LHCN-M2 (cell line): ENCODE measurements at regions not wholly inside any gene's neighbourhood (a gene's known extent, or its start where the extent isn't known, plus 50 kb on each side); places are given as distances from the start of the nearest gene placed in this dataset.

ENCODE experiments used
- DNase-seq: peaks from one replicate; pipeline ENCODE4 v3.0.0-alpha.2; 2012; ENCODE audit warnings: low read depth

DNA sequence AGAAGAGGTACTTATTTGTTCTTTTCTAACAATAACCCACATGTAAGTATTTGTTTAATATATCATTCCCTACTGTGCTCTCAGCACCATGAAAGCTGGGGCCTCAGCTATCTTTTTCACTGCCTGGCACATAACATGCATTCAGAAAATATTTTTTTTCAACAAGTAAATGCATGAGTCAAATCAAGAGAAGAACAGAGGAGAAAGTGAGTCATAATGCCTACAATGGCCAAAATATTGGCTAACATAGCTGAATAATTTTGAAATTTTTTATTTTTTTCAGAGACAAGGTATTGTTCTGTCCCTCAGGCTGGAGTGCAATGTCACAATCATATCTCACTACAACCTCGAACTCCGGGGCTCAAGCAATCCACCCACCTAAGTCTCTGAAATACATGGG is 252.2 kb upstream of the ADAMTS5 start:
- DNase-seq, result peak; percentile 73

DNA sequence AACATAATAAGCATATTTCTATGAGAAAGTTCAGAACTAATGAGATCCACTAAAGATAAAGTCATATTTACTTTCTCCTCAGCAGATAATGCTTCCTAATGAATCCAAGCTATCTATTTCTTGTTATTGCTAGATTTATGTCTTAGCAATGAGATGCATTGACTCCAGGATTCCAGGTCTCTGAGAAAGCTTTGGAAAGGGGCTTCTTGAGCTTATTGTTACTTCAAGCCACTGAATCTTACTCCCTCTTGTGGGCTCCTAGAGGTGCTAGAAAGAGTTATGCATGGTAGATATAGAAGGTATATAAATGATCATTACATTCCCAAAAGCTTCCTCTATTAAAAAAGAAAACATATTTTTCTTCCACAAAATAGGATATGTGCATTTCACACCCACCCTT is 246.4 kb upstream of the ADAMTS5 start:
- peak; percentile 45 for DNase-seq

DNA sequence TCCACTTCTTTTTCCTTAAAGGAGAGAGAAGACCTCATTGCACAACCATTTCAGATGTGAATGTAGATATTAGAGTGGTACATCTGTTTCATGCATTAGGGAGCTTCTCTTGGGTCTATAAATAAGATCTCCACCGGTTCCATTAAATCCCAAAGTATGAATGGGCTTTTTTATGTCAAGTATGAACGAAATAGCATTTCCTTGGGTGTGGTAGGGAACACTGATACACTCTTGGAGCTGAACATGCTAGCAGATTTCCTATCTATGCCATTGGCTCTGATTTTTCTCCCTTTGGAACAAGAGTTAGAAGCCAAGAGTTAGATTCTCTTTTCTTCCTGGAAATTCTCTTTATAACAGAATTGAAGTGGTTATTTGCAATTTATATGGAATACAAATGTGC is 245.6 kb upstream of the ADAMTS5 start:
- DNase-seq, result no peak

DNA sequence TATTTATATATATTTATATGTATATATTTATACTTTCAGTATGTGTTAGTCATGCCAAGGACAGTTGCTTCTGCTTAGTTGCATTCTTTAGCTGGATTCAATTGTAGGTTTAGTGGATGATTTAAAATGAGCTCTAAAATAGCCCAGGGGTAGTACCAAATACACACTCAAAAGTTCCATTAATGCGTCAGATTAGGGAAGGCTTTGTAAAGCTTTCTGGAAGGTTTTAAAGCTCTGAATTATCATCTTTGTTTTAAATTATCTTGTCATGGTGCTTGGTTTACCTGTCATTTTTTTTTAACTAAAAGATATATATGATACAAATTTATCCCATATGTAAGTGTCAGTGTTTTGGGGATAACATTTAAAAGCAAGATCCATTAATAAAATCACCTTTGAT is 242.7 kb upstream of the ADAMTS5 start:
- DNase-seq, result no peak

DNA sequence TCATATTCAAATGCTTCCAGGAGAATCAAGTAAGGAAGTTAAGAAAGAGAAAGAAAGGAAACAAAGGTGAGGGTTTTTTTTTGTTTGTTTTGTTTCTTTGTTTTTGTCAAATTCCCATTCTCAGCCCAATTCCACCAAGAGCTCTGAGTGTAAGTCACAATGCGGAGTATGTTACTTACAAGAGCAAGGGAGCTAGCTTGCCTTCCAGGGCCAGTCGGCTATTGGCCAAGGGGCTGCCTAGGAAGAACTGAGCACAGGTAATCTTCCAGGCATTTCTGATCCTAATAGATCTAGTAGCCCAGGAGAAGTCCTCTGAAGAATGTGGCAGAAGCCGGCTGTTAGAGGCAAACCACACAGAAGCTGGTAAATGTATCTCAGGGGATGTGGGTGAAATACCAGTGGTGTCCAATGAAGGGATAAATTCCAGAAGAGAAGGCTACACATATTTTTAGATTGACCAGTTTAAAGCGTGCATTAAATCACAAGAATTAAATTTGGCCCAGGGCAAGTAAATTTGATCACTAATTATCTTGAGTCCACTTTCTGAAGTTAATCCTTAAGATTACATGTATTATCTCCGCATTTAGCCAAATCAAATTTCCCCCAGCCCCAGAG is 239.6 kb upstream of the ADAMTS5 start:
- DNase-seq, result peak; percentile 88

DNA sequence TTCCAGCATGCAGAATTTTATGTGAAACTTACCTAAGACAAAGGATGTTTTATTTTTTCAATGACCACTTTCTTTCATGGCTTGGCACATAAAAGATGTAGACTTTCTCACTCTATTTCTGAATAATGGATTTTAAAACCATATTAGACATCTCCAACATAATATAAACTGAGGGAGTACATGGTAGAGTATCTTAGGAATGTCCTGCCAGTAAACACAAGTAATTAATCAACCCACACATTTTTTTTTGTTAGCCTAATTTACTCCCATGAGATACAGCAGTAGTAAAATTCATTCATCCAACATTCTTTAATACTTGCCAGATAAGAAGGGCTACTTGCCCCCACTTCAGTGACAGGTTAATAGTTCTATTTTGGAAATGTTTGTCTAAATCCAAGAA is 235.4 kb upstream of the ADAMTS5 start:
- DNase-seq, result no peak

DNA sequence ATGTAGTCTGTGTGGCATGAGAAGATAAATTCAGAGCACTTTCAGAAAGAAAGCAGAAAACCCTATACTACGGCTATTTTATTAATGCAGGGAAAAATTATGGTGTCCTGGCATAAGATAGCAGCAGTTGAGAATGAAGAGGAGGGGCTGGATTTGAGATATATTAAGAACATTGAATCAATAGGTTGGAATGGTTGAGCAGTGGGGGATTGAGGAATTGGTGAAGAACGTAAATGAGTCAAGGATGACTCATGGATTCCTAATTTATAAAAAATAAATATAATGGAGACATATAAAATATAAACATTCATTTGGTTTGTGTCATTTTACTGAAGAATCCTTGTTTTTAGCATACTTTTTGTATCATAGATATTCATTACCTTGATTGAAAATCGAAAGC is 234.3 kb upstream of the ADAMTS5 start:
- peak; percentile 33 for DNase-seq

DNA sequence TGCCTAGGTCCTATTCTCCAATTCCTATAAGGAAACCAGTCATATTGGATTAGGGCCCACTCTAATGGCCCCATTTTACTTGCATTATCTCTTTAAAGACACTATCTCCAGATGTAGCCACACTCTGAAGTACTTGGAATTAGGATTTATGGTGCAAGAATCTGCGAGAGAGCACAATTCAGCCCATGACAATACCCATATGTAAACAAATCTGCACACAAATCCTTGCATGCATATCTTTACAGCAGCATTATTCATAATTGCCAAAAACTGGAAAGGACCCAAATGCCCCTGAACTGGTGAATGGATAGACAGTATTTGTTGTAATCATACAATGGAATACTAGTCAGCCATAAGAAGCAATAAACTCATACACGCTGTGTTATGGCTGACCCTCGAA is 229.8 kb upstream of the ADAMTS5 start:
- DNase-seq, result no peak

DNA sequence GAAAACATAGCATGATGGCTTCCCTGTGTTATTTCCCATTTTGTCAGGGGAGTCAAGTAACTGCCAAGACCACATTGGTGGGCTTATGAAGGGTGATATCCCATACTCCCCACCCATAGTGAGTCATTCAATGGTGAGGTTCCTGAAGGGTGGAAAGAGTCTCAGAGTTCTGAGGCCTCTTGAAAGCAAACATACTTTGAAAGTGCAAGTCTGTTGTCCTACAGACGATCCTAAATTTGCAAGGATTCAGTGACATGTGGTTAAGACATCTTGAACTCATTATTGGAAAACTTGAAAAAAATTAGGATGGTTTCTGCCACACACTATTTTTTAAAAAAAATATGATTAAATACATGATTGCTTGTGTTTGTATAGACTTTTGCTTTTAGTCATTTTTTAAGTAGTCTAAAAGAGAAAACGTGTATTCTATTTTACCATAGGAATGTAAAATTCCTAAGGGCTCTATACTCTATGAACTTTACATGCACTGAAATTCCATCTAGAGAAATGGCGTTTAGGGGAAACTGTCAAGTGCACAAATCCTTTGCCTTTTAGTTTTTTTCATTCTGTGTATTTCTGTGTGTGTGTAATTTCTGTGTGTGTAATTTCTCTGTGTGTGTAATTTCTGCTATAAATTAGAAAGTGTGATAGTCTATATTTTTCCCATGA is 225.5 kb upstream of the ADAMTS5 start:
- no peak for DNase-seq

DNA sequence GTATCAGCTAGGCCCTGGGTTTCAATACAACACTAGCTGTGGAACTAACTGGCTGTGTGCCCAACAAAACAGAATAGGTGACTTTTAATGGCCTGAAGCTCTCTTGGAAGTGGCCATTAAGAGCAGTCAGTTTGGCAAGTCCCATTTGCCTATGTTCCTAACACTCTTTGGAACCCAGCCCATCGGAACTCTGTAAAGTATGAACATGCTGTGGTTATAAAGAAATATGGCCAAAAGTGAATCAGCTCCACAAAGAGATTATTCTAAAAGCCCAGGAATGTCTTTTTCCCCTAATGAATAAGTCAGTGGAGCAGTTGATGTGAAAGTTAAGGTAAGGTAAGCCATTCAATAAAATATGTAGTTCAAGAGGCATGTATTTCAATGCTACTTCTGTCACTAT is 223.7 kb upstream of the ADAMTS5 start:
- DNase-seq, result peak; percentile 76

DNA sequence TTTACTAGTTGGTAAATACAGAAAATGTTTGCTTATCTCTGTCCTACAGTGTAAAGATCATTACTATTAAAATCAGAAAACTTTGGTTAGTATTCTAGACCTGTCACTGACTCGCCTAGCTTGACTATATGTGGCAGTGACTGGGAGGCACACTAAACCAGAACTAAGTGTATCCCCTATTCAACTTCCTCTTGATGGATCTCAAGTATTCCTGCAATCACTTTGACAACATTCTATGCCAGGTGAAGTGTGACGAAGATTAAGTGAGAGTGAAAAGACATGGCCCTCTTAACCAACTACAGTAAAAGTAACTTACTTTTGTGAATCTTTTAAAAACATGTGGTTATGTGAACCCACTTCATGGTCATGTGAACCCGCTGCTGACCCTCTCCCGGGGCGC is 223.0 kb upstream of the ADAMTS5 start:
- no peak for DNase-seq

DNA sequence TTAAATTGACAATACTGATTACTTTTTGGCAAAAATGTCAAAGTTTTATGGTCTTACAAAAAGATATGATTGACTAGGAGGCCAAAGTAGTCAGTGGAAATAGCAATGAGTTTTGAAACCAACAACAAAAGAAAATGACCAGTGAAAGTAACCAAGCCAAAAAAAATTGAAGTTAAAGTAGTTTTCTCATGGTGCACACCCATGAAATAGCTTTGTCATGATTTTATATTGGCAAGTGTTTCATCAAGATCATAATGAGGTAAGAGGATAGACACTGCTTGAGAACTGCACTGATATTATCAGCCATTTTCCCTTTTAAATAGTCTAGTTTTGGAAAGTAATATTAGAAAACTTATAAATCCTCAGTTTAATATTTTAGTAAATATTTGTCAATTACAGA is 206.2 kb upstream of the ADAMTS5 start:
- no peak for DNase-seq

DNA sequence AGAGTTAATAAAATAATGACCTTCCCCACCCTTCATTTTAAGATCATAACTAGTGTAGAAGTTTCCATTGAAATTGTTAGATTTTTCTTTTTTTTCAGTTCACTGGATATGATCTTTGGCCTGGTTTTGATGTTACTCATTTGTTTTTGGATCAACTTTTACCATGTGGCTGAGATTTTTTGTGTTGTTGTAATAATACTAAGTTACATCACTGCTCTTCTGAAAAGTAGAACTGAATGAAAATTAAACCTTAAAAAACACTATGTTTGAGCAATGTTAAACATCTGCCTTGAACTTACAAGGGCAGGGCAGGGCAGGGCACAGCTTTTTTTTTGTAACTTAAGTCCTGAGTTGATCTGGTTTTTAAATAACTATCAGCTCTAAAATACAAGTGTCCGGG is 204.8 kb upstream of the ADAMTS5 start:
- DNase-seq, result peak; percentile 65

DNA sequence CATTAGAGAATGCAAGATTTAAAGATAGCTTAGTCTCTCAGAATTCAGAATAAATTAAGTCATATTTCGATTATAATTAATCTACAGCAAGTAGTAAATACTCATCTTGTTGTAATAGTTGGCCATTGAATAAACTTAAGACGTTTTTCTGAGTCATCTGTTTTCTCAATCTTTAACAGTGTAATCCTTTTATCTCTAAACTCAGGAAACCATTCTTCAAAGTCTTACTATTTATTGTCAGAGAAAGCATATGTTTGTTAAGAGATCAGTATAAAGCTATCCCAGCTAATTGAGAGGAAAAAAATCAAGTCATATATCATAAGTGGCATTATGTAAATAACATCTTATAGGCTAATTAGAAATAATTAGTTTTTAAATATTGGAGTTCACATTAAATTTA is 201.2 kb upstream of the ADAMTS5 start:
- no peak for DNase-seq

DNA sequence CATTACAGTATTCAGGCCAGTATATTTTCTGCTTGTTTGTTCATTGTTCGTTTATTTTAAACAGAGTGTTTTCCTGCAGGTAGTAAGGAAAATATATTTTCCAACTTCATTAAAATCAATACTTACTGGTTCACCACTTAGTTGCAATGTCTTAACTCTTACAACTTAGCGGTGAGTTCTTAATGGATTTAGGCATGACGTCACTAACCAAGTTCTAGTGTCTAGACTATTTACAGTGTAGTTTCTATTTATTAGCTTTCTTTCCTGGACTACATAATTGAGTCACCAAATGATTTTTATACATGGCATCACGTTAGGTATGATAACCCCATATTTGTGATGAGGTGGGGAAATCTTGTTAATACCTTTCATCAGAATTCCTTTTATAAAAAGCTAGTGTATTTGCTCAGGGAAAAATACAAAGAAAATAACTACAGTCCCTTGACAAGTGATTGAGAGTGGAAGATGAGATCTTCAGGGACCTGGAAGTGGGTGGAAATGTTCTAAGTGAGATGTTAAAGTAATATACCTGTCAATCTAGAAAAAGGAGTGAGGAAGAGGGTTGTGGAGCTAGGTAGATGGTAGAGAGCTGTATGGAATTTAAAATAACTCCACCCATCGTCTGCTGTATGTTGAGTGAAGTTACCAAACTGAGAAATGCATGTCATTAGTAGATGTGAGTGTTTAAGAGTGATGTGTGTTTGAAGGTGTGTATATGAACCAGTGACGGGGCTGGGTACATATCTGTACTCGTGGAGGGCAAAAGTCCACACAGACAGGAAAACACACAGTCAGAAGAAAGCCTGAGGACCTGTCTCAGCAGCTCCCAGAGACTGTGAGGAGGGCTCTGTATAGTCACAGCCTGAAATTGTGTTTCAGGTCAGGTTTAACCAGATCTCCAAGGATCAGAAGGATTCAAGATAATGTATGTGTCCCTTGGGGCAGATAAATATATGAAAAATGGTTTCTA is 197.6 kb upstream of the ADAMTS5 start:
- no peak for DNase-seq

DNA sequence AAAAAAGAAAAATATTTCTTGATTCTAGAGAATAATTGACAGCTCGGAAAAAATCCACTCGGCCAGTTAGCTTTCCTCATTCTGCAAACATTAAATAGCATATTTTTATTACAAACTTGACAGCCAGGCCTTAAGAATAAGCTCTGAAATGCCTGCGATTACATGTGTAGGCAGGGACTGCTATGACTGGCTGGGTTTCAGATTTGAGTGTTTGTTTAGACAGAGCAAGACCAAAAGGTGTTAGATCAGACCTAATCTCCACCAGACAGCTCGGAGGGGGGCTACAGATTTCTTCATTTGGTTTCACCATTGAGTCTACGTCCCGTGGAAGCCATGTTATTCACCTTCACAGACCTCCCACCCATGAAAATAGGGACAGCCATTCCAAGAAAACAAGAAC is 192.1 kb upstream of the ADAMTS5 start:
- DNase-seq, result no peak

DNA sequence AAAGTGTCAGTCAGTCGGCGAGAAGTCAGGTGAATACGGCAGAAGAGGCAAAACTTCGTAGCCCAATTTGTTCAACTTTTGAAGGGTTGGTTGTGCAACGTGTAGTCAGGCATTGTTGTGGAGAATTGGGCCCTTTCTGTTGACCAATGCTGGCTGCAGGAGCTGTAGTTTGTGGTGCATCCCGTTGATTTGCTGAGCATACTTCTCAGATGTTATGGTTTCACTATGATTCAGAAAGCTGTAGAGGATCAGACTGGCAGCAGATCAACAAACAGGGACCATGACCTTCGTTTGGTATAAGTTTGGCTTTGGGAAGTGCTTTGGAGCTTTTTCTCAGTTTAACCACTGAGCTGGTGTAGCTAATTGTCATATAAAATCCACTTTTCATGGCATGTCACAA is 190.2 kb upstream of the ADAMTS5 start:
- DNase-seq, result no peak

DNA sequence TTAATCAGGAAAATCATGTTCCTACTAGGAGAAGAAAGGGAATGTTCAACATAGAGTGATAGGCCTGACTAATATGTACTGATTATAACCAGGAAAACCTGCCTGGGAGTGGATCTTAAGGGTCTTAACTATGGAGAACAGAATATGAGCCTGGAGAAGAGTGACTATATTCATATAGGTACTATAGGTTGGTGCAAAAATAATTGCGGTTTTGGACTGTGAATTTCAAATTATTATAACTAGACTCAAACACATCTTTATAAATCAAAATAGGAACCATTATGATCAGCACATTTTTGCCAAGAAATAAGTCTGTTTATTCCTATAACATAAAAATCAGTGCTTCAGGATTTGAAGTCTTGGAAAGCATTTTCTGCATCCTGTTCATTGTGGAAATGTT is 189.8 kb upstream of the ADAMTS5 start:
- no peak for DNase-seq

DNA sequence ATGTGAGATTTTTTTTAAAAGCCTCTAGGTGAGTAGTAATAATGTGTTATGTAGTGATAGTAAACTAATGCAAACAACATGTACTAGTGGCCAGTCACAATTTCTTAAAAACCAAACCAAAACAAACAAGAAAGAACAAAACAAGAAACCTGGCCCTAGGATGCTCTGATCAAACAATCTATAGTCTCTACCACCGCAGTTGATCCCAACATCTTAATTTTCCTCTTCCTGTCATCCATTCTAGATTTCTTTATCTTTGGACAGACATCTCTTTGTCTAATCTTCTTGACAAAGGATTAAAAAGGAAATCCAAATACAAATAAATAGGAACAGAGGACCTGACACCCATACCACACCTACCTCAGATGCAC is 188.2 kb upstream of the ADAMTS5 start:
- DNase-seq, result no peak

DNA sequence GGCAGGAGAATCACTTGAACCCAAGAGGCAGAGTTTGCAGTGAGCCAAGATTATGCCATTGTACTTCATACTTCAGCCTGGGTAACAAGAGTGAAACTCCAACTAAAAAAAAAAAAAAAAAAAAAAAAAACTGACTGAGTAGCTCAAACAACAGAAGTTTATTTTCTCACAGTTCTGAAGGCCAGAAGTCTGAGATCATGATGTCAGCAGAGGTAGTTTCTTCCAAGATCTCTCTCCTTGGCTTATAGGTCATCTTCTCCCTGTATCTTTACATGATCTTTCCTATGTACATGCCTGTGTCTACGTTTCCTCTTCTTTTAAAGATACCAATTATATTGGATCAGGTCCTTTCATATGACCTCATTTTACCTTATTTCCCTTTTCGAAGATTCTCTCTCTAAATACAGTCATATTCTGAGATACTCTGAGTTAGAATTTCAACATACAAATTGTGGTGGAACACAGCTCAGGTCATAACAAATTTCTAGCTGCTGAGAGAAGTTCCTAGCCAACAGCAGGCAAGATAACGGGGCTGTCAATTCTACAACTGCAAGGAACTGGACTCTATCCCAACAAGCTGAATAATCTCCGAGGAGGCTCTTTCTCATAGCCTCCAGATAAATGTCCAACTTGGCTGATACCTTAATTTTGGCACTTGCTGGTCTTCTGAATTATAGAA is 187.7 kb upstream of the ADAMTS5 start:
- no peak for DNase-seq

DNA sequence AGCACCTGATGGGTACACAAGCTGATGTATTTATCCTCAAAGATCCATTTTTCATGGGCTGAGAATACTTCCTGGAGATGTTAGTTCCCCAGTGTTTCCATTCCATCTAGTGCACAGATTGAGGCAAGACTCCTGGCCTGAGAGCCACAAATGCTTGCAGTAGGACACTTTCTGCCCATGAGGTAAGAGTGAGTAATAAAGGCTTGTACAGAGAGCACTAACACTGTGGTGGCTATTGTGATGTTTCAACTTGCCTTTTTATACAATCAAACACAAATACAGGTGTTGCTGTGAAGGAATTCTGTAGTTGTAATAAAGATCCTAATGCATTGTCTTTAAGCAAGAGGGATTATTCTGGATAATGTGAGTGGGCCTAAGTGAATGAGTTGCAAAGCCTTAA is 186.1 kb upstream of the ADAMTS5 start:
- no peak for DNase-seq

DNA sequence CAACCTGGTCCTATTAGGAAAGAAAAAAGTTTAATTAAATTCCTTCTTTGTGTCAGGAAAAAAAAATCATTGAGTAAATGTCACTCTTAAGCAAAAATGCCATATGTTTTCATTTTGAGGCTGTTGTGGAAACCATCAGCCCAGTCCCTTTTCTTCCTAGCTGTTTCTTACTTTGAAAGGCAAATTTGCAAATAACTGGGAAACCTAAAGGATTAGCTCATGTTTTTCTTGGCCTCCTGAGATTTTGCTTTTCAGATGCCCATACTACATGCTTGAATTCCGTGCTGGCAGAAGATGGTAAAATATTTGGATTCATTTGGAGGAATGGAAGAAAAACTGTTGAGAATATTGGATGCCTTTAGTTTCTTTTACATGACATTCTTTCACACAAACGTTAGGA is 182.1 kb upstream of the ADAMTS5 start:
- peak; percentile 32 for DNase-seq
